Upper lobe of right lung (tissue), 1 donor: ENCODE measurements at regions not wholly inside any gene's neighbourhood (a gene's known extent, or its start where the extent isn't known, plus 50 kb on each side); places are given as distances from the start of the nearest gene placed in this dataset.

Source experiments
- ATAC-seq: fragments of 200-7000 bp; cut with Tn5 transposase; one replicate; pipeline ENCODE4 v1.9.1; 2020; ENCODE audit warnings: mild to moderate bottlenecking, moderate library complexity
- DNase-seq: peaks from one replicate; pipeline ENCODE4 v3.0.0-alpha.2; 2020
- H3K27ac ChIP-seq: fragments of 200-600 bp; one replicate; pipeline ENCODE4 v1.8.0; 2022
- H3K27me3 ChIP-seq: fragments of 200-600 bp; one replicate; pipeline ENCODE4 v1.8.0; 2022; ENCODE audit warnings: mild to moderate bottlenecking
- H3K36me3 ChIP-seq: fragments of 200-600 bp; one replicate; pipeline ENCODE4 v1.8.0; 2022
- H3K4me1 ChIP-seq: fragments of 200-600 bp; one replicate; pipeline ENCODE4 v1.8.0; 2022
- H3K4me3 ChIP-seq: fragments of 200-600 bp; one replicate; pipeline ENCODE4 v1.8.0; 2022; ENCODE audit warnings: mild to moderate bottlenecking
- H3K9me3 ChIP-seq: fragments of 200-600 bp; one replicate; pipeline ENCODE4 v1.8.0; 2022
- intact Hi-C: fragments of 100-400 bp; cut with DNase I; formaldehyde crosslinking; loops from one replicate; pipeline ENCODE4 v1.11.0; 2022
- TF ChIP-seq, protein P1 (sequence below): fragments of 200-600 bp; IDR thresholded peaks from one replicate; pipeline ENCODE4 v1.8.0; 2022; ENCODE audit warnings: antibody characterized with exemption
- donor health status: DM: no; HTN: yes; CAD: no; lungs with severe emphysema.

DNA sequence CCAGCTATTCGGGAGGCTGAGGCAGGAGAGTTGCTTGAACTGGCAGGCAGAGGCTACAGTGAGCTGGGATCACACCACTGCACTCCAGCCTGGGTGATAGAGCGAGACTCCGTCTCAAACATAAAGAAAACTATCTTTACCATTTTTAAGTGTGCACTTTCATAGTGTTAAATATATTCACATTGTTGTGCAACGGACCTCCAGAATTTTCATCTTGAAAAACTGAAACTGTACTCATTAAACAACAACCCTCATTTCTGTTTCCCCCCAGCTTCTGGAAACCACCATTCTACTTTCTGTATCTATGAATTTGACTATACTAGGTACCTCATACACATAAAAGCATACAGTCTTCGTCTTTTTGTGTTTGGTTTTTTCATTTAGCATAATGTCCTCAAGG lies 375.1 kb downstream of the SHQ1 start:
- Histone ChIP-seq H3K4me3 (no peak overlapping the region), H3K4me1 (no peaks in the 10 kb centered on the region), H3K27ac (no peak overlapping the region), H3K9me3 (no peaks in the 10 kb centered on the region), H3K36me3 (no peaks in the 10 kb centered on the region), H3K27me3 (no peaks in the 10 kb centered on the region)
- TF ChIP-seq, protein P1, sequence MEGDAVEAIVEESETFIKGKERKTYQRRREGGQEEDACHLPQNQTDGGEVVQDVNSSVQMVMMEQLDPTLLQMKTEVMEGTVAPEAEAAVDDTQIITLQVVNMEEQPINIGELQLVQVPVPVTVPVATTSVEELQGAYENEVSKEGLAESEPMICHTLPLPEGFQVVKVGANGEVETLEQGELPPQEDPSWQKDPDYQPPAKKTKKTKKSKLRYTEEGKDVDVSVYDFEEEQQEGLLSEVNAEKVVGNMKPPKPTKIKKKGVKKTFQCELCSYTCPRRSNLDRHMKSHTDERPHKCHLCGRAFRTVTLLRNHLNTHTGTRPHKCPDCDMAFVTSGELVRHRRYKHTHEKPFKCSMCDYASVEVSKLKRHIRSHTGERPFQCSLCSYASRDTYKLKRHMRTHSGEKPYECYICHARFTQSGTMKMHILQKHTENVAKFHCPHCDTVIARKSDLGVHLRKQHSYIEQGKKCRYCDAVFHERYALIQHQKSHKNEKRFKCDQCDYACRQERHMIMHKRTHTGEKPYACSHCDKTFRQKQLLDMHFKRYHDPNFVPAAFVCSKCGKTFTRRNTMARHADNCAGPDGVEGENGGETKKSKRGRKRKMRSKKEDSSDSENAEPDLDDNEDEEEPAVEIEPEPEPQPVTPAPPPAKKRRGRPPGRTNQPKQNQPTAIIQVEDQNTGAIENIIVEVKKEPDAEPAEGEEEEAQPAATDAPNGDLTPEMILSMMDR, result no peak
- DNase-seq (no peak), ATAC-seq (no peak)
- intact Hi-C loops, result no loop called here

DNA sequence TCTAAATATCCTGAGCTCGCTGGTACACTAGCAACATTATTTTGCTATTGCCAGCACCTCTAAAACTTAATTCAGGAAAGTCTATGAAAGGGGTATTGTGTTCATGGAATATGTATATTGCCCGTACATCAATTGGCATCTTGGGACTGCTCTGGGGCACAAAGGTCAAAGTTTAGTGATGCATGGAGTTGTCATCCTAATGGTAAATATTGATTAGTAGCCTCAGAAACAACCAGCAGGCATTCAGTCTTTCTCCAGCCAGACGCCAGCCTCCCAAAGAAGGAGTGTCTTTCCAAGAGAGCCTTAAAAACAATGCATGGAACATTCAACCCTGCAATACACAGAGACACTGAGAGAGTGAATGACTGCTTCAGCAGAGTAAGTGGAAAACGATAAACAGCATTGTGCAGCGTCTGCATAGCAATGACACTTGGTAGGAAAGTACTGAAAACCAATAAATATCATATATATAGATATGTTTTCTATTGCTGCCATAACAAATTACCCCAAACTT lies 377.3 kb downstream of the SHQ1 start:
- TF ChIP-seq, protein P1, result no peak
- H3K4me1 ChIP-seq, result no peaks in the 10 kb centered on the region
- H3K27me3 ChIP-seq, result no peaks in the 10 kb centered on the region
- no peaks in the 10 kb centered on the region for H3K36me3 ChIP-seq
- no peak overlapping the region for H3K27ac ChIP-seq
- intact Hi-C loops, result no loop called here
- DNase-seq (no peak), ATAC-seq (no peak)
- no peaks in the 10 kb centered on the region for H3K9me3 ChIP-seq
- H3K4me3 ChIP-seq, result no peak overlapping the region

GRCh38 chr3:72465853-72466252 lies 382.4 kb downstream of the SHQ1 start:
- intact Hi-C loops, result no loop called here
- Histone ChIP-seq H3K4me1 (no peaks in the 10 kb centered on the region), H3K36me3 (no peaks in the 10 kb centered on the region), H3K9me3 (no peaks in the 10 kb centered on the region), H3K4me3 (no peak overlapping the region), H3K27me3 (no peaks in the 10 kb centered on the region), H3K27ac (no peak overlapping the region)
- DNase-seq (no peak), ATAC-seq (no peak)
- TF ChIP-seq, protein P1, result no peak

DNA sequence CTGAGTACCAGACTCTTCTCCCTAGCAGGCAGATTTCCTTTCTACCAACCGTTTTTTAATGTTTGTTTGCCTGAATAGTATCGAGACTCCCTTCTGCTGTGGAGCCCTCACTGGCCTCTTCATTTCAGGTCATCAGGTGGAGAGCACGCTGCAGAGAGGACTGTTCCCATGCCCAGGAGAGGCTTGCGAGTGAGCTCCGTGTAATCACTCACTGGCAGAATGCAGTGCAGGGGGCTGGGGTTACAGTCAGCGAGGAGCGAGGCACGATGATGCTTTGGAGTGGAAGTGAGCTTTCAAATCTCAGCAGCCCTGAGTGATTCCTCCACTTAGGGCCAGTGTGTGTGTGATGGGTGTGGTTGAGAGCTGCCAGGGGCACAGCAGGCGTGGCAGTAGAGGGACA lies 385.2 kb downstream of the SHQ1 start:
- TF ChIP-seq, protein P1, result no peak
- intact Hi-C loops, result no loop called here
- H3K9me3 ChIP-seq, result no peaks in the 10 kb centered on the region

DNA sequence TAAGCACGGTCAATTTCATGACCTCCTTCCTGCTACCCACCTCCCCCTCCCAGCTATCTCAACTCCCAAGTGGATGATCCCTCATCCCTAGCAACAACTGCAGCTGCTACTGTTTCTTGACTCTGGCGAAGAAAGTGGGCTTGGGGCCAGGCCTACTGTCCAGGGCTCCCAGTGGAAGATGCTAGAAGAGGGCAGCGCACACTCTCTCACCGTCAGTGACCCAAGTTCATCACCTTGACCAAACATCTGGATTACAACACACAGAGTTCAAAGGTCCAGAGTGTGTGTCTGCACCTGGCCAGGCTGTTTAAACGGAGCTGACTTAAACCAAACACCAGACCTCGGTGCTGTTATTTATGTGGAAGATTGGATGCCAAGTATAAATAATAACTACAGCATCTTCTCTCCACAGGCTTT lies 385.6 kb downstream of the SHQ1 start:
- Histone ChIP-seq H3K4me1 (no peaks in the 10 kb centered on the region), H3K9me3 (no peaks in the 10 kb centered on the region), H3K4me3 (no peak overlapping the region), H3K27me3 (no peaks in the 10 kb centered on the region), H3K36me3 (no peaks in the 10 kb centered on the region), H3K27ac (no peak overlapping the region)
- DNase-seq, result no peak
- intact Hi-C loops, result no loop called here
- TF ChIP-seq, protein P1, result no peak
- no peak for ATAC-seq

More for the DNA sequence above, 385.2 kb downstream of the SHQ1 start:
- Histone ChIP-seq H3K36me3 (no peaks in the 10 kb centered on the region), H3K27me3 (no peaks in the 10 kb centered on the region), H3K4me3 (no peak overlapping the region), H3K4me1 (no peaks in the 10 kb centered on the region), H3K27ac (no peak overlapping the region)
- ATAC-seq (no peak), DNase-seq (no peak)

- no peaks in the 10 kb centered on the region for H3K9me3 ChIP-seq
- peak; percentile 69 for DNase-seq
- no peak overlapping the region for H3K4me3 ChIP-seq
- TF ChIP-seq, protein P1, result no peak
- no peaks in the 10 kb centered on the region for H3K36me3 ChIP-seq
- intact Hi-C loops, result no loop called here
- H3K4me1 ChIP-seq, result no peaks in the 10 kb centered on the region
- peak; percentile 62 for ATAC-seq
- no peak overlapping the region for H3K27ac ChIP-seq
- no peaks in the 10 kb centered on the region for H3K27me3 ChIP-seq
Measured at GRCh38 chr3:72461787-72462186, 386.5 kb downstream of the SHQ1 start.
